HG03025 (cell line): ENCODE measurements at regions not wholly inside any gene's neighbourhood (a gene's known extent, or its start where the extent isn't known, plus 50 kb on each side); places are given as distances from the start of the nearest gene placed in this dataset.
"Not testable (repeated sequence)": the region's sequence is repeated elsewhere in the genome, so short reads cannot be mapped to it uniquely, and the experiment has no call there.

Source experiments
- ATAC-seq: cut with Tn5 transposase; IDR thresholded peaks from one replicate; pipeline ENCODE4 v1.9.1; 2021; ENCODE audit warnings: mild to moderate bottlenecking, moderate library complexity; ENCODE audit not compliant: unreplicated experiment, low FRiP score

DNA sequence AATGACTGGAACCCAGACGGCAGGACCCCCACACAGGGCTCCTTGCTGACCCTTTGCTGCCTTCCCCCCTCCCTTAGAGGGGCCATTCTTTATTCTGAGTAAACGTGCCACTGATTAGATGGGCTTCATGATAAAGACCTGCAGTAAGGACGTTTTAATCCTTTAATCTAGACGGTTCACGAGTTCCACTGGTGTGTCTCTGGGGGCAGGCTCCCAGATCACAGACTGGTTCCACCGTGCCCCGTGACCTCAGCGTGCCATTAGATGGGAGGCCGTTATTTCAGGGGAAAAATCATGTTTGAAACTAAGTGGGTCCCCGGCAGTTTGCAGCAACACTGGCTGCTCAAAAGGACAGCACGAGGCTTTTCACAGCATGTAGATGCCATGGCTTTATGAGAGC, 246.9 kb upstream of the PLGLB2 start:
- ATAC-seq: not testable (repeated sequence)

DNA sequence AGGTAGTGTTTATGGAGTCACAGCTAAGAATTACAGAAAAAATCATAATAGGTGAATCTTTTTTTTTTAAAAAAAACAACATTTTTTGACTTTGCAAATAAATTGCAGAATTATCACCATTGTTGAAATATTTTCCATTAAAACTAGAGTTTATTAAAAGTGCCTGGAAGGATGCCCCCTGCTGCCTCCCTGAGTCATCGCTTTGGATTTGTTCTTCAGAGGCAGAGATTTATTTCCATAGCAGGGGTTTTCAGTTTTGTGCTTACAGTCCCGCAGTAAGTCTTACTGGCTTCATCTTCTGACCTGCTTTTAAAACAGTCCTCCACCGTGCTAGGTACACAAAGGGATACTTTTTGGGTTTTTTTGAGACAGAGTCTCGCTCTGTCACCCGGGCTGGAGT, 244.9 kb upstream of the PLGLB2 start:
- ATAC-seq: not testable (repeated sequence)

GRCh38 chr2:87505239-87505638, 242.6 kb upstream of the PLGLB2 start:
- ATAC-seq: not testable (repeated sequence)

- ATAC-seq: not testable (repeated sequence)
Observed at GRCh38 chr2:87505909-87506308, 242.0 kb upstream of the PLGLB2 start.

DNA sequence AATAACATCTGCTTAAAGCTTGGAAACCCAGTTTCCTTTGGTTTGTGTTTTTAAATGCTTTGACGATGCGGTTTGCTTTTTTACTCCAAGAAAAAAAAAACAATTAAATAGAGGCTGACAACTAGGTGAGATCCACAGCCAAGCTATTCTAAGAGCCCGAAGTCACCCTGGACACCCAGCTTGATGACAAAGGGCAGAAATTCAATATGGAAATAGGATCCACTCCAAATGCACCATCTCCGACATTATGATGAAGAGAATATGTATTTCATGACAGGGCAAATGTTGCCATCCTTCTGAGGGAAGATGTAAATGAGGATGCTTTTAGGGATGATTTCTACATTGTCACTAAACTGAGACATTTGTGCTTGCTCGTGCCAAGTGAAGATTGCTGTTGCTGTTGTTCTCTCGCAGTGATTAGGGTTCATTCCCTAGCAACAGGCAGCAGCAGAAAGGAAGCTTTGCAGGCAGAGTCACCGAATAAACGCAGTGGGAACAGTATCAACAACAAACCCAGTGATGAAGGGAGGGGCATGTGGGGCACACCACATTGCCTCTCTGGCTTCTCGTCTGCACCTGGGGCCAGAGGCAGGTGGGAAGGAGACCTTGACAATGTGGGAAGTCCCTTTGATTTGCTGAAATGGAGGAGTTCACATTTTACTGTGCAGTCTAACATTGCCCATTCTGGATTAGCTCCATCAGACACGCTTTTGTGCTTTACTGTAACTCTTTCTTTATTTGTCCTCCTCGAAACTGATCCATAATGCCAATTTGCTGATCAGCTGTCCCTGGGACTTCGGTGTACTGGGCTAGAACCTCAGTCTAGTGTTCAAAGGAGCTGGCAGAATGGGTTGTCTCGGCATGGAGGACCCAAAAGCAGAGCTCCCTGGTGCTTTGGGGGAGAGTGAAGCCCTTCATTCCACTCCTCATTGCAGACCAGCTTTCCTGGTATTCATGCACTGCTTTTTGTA, 240.2 kb upstream of the PLGLB2 start:
- not testable (repeated sequence) for ATAC-seq

GRCh38 chr2:87511195-87511778, 236.6 kb upstream of the PLGLB2 start:
- not testable (repeated sequence) for ATAC-seq

DNA sequence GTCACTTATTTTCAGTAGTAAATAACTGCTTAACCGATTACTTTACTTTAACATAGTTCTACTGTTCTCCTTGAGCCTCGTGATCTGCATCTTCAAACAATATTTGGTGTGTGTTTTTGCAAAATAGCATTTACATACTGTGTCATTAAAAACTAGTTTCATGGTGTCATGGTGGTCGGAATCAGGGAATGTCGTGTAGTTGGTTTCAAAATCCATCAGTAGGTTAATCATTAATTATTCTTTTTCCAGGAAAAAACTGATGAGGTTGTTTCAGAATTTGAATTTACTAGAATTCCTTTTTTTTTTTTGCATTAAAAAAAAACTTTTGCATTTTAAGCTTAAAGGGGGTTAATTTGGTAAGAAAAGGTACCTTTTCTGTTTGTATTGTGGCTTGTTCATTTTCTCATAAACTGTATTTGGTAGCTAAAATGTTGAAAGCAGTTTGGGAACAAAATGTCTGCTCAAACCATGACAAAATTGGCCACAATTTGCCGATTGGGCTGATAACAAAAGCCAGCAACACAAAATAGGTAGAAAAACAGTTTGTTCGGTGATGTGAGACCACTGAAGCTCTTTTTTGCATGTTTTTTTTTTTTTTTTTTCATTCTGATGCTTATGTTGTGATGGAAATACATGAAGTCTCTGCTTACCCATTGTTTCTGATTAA, 234.9 kb upstream of the PLGLB2 start:
- ATAC-seq: not testable (repeated sequence)

- peak; percentile 32 for ATAC-seq
Observed at GRCh38 chr2:87514034-87514433, 233.9 kb upstream of the PLGLB2 start.

DNA sequence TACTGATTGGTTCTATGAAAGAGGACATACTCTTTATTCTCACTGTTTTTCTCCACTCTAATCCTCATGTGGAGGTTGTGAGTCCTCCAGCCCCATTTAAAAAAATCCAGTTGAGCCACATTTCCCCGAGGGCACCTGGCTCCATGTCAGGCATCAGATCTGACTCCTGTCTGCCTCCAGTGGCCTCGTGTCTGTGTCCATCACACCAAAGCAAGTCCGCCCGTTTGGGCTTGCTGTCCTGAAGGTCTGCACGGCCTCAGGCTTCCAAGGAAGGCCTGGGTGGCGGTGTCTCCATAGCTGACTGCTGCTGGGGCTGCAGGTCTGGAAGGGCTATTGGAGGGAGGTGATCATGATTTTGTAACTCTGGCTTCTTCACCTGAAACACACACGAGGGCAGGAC, 233.4 kb upstream of the PLGLB2 start:
- not testable (repeated sequence) for ATAC-seq

GRCh38 chr2:87515226-87515625, 232.7 kb upstream of the PLGLB2 start:
- ATAC-seq: not testable (repeated sequence)

DNA sequence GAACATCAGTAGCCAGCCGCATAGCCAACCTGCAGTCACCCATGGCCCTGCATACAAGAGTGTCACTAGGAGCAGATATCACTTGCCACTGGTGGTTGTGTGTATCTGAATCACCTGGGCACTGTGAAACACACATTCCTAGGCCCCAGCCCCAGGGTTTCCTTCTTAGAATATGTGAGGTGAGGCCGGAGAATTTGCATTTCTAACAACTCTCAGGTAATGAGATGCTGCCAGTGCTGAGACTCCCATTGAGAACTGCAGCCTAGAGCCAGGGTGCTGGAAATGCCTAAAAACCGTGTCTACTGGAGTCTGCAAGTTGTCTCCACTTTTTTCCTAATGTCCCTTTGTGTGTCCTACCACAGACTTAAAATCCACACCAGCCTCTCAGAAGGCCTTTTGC, 232.0 kb upstream of the PLGLB2 start:
- not testable (repeated sequence) for ATAC-seq

DNA sequence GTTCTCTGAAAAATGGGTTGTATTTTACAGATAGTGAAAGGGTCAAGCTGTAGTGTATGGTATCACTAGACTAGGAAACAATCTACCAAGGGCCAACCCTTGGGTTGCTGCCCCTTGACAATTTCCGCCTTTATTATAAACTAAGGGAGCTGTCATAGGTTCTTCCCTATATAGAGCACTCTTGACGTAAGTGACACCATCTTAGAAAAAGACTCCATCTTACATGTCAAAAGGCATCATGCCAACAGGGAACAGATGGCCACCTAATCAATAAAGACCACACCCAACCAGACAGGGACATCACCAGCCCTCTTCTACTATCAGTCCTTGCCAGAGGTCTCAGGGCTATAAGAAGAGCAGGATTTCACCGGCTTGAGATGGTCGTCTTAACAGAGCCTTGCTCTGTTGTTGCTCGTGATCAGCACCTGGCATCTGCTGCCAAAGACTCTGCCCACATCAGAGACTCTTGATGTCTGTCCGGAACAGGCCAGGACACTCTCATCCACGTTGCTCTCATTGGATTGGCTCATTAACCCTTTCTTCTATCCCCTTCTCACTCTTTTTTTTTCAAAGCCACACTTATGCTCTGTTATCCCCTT, 231.4 kb upstream of the PLGLB2 start:
- not testable (repeated sequence) for ATAC-seq

DNA sequence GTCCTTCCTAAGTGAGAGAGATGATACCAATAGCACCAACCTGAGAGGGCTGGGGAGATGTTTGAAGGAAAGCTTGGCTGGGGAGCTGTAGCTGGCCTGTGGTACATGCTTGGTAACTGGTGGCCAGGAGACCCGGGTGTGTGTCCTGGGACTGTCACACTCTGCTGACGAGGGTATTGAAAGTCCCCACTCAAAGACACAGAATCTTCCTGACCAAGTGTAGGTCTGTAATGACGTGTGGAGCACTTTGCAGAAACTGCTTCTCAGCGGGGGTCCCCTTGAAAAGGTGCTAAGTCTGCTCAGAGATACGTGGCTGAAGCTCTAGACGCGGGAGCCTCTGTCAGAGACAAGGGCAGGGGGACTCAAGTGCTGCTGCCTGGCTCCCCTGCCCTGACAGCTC, 230.4 kb upstream of the PLGLB2 start:
- ATAC-seq: not testable (repeated sequence)

DNA sequence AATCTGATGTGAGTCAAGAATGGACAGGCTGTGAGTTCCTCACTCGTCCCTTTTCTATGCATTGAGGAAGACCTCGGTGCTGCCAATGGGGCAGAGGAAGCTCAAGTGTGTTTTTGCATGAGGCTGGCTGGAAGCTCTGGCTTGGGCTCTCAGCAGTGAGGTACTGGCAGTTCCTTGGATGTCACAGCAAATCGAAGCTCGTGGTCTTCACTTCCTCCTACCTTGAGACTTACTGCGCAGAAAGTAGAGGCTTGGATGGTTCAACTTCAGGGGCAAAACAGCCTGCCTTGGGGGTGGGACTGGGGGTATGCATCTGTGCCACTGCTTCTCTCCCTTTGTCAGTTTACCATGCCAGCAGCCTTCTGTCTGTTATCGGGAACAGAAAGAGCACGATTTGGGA, 229.8 kb upstream of the PLGLB2 start:
- ATAC-seq: not testable (repeated sequence)

- not testable (repeated sequence) for ATAC-seq
Observed at GRCh38 chr2:87518547-87518946, 229.3 kb upstream of the PLGLB2 start.

DNA sequence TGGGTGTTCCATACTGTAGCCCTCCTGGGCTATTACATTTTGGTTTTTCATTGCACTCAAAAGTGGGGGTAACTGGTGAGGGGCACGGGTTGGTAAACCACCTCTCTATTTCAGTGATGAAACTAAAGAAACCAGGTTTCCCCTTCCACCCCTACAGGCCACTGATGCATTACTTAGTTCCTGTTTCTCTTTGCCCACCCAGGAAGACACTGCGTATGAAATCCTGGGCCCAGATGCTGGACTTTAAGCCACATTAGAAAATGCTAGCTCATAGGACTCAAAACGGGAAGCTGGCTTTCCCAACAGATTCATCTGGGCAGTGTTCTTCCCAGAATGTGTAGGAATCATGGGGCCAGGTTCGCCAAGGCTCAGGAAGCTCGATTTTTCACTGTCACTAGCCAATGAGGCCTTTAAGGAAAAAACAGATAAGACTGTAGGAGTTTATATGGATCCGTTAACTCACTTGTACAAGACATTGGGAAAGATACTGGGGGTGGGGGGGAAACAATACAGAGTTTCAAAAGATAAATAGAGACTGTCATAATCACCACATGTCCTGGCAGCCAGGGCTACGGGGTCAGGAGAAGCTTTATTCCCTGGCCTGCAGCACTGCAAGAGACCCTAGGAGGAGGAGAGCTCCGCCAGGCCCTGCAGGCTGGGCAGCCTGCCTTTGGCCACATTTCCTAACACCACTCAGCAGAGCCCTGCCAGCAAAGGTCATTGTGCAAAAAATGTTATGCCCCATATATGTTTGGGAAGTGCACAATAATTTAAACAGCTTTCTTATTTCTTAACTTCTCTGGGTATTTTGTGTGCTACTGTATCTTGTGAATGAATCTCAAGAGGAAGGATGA, 228.5 kb upstream of the PLGLB2 start:
- not testable (repeated sequence) for ATAC-seq

- ATAC-seq: peak; percentile 68
Observed at GRCh38 chr2:87521057-87521456, 226.8 kb upstream of the PLGLB2 start.

- ATAC-seq: not testable (repeated sequence)
Observed at GRCh38 chr2:87521489-87521888, 226.4 kb upstream of the PLGLB2 start.

GRCh38 chr2:87524619-87525188, 223.2 kb upstream of the PLGLB2 start:
- ATAC-seq: not testable (repeated sequence)
